G401 (cell line): ENCODE measurements at regions not wholly inside any gene's neighbourhood (a gene's known extent, or its start where the extent isn't known, plus 50 kb on each side); places are given as distances from the start of the nearest gene placed in this dataset.
A peak's percentile ranks its signal among the peaks of the same experiment; 100 is the strongest.
"Not testable (repeated sequence)": the region's sequence is repeated elsewhere in the genome, so short reads cannot be mapped to it uniquely, and the experiment has no call there.

Experiments
- DNase-seq: peaks from one replicate; pipeline ENCODE4 v3.0.0-alpha.2; 2015; ENCODE audit warnings: low spot score
- in situ Hi-C: cut with HindIII; loops from 2 replicates; pipeline ENCODE4 v1.10.0; 2016; ENCODE audit warnings: low sequenced_read_pairs, mixed read lengths

DNA sequence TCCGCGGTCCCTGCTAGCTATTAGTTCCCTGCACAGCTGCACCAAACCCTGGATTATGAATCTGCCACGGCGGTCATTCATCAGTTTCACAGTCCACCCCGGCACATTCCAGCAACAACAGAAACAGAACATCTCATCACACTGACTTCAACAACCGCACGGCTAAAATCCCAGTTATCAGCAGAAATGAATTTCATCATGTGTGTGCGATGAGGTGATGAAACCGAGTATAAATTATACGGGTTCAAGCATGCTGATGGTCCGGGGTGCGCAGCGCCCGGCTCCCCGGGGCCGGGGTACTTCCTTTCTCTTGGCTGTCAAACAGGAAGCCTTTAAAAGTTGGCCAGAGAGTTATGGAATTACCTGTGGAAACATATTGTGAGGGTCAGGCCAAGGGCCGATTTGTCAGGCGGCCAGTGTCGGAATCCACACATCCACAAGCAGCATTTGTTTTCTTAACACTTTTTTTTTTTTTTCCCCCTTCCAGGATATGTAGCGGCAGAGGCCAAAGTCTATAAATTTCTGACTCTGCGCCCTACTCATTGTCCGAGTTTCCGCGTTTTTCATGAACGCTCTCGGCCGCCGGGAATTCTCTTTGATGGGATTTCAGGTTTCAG, 420.9 kb upstream of the MGMT start:
- in situ Hi-C loops: no loop called here
- DNase-seq: no peak

DNA sequence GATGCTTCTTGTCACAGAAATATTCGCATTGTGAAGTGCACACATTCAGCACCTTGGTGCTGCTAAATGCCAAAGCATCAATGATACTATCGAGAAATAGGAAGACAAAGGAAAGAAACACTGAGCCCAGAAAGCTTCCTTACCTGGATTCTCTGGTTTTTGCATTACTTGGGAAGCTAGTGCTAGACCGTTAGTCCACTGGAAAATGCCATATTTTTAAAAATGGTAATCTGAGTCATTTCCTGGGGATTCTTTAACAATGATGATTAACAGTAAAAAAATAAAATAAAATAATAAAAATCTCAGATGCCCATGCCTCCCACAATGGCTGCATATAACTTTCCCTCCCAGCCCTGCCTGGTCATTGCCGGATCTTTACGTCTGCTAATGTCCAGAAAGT, 420.1 kb upstream of the MGMT start:
- DNase-seq: no peak
- in situ Hi-C loops: no loop called here

DNA sequence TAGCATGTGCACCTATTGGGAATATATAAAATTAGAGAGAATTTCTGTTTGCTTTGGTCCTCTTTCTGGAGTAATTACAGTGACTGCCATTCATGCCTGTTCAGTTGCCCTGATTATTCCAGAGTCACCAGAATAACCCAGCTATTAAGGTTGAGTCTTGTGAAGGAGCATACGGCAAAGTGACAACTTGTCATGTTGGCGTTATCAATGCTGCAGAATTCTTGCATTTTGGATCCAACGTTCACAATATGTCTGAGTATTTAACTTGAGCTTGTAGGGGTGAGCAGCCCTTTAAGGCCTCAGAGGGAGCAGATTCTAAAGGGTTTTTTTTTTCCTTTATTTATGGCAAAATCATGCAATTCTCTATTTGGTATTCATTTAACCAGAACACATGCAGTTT, 419.4 kb upstream of the MGMT start:
- in situ Hi-C loops: no loop called here
- no peak for DNase-seq

DNA sequence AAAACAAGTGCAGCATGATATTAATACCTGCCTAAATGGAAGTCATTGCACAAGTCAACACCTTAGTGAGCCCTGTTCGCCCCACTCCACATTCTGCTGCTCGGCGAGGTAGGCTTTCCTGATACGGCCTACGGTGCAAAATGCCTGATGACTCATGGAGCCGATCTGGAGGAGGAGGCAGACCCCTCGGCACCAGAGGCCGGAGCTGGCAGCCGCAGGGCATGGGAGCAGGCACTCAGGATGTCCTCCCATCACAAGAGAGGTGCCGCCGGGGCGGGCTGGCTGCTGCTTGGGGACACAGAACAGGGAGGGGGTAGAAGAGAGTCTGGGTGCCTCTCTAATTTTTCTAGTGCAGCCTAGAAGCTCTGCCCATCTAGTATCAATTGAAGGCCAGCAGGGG, 418.5 kb upstream of the MGMT start:
- no peak for DNase-seq
- in situ Hi-C loops: no loop called here

DNA sequence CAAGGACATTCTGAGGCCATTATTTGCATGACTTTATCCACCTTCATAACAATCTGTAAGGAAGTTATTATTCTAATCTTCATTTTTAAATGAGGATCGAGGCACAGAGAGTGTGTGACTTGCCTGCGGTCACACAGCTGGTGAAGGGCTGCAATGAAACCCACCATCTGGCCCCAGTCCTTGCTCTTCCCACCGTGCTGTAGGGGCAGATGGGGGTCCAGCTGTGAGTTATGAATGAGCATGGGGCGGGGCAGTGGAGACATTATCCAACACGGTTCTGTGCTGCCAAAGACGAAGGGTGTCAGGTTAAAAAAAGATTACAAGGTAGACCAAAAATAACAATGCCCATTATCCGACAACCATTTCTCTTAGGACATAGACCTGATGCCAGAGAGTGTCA, 417.5 kb upstream of the MGMT start:
- in situ Hi-C loops: no loop called here

DNA sequence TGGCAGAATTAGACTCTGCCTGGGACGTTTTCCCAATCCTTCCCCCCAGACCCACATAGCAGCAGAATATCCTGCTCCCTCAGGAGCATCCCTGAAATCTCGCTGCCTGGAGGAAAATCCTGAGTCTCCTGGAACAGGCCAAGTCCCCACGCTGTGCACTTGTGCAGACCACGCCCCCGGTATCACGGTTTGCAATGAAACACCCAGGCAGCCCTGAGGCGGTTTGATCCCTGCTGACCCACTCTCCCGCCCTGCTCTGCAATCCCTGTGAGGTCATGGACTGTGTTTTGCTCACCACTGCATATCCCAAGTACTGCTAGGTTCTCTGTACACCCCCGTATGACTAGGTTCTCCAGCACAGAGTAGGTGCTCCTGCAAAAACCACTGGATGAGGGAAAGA, 411.8 kb upstream of the MGMT start:
- DNase-seq: no peak
- in situ Hi-C loops: no loop called here

More for the DNA sequence above, 417.5 kb upstream of the MGMT start:
- DNase-seq: no peak

DNA sequence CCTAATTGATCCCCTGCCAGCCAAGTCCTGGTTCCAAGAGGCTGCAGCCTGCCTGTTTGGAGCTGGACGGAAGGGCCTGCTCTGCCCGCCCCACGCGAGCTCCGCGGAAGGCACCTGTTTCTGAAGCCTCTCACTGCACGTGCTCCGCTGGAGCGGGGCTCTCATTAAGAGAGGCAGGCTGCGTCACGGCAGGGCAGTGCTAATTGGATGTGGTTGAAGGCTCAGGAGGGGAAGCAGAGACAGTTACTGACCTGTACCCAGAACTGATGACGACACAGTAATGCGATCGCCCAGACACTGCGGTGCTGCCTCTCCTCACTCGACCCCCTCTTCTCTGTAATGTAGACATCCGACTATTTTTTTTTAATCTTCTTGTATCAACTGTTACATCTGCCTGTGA, 411.1 kb upstream of the MGMT start:
- DNase-seq: no peak
- in situ Hi-C loops: no loop called here

DNA sequence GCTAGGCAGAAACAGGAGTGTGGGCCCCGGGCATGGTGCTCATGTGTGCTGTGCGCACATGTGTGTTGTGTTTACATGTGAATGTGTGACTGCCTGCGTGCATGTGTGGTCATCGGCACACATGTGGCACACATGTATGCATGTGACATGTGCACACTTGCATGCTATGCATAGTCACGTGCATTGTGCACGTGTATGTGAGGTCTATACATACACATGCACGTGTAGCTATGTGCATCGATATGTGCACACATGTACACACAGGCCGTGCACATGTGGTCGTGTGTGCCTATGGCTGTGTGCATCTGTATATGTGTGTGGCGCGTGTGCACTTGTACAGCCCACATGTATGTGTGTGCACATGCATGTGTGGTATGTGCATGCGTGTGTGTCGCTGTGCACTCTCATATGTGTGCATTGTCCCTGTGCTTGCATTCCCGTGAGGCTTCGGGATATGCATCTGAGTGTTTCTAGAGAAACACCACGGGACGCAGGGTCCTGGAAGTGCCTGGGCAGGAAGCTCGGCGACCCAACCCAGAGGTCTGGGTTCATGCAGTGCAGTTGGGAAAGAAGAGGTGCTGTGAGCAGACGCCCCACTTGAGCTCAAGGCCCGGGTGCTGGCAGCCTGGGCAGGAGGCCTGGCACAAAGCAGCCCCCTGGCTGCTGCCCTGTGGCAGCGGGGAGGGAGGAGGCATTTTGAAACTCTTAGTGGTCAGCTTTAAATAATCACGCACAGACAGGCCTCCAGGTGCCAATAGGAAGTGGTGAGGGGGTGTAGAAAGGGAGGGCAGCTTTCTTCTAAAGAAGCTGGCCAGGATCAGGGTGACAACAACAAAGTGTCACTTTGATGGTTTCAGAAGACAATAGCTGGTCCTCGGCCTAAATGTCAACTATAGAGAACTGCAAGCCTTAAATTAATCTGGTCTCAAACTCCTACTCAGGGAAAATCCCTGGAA, 410.0 kb upstream of the MGMT start:
- in situ Hi-C loops: no loop called here
- DNase-seq: no peak

DNA sequence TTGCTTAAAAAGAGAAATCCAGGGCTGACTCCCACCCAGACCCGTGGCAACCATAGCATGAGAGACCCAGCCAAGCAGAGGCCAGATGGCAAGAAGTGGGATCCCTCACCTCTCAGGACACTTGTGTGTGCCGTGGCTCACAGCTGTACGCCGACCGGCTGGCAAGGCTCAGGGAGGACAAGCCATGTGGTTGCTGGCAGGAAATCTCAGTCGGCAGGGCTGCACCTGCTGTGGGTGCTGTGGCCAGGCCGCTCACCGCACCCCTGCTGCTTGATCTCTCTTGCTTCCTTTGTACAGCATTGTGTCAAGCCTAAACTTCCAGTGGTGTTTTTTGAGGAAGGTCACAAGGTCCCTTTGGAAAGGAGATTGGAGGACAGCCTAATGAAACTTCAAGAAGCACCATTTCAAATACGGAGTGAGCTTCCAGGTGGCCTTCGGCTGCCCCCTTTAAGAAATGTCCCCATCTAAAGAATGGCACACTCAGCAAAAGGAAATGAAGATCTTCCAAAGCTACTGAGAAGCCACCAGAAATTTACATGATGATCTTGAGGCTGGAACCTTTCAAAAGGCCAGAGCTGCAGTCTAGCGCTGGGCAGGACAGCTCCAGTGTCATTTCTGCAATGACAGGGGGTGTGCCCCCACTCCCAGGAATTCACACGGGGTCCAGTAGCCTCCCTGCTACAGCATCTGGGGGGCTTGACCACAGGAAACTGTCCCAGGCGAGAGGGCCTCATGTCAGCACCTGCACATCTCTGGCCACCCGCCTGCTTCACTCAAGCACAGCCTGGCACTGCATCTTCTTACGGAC, 409.0 kb upstream of the MGMT start:
- in situ Hi-C loops: no loop called here
- no peak for DNase-seq

DNA sequence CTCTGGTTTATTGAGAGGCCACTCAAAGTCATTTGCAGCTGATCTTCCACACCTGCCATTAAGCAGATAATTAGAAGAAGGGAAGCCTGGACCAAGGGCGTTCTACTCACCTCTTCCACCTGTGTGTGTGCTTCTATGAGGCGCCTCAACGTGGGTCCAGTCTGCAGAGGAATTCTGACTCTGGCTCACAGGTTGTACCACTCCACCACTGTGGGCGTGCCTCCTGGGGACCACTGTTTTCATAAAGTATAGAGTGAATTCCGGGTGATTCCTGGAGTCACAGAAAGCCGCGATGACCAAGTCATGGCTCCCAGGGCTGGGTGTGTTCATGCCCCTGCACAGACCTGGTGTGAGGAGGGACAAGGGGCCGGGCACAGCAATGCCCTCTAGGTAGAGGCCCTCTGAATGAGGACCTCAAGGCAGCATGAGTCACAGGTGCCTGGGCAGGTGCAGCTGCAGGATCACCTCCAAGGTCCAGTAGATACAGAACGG, 408.3 kb upstream of the MGMT start:
- no peak for DNase-seq
- in situ Hi-C loops: no loop called here

DNA sequence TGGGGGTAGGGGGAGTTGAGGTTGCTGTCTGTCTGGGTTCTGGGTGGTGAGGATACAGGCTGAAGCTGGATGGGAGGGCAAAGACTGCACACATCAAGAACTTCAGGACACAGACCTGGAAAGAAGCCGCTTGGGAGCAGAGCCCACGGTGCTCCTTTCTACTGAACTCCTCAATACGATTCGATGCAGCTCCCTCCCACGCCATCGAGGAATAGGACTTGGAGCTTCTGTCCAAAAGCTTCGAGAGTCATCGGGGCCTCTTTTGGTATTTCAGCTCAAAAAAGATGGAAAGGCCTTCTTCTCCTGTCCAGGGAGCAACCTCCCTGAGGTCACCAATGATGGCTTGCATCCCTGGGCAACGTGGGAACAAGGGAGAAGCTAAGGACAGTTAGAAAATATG, 407.1 kb upstream of the MGMT start:
- DNase-seq: no peak
- in situ Hi-C loops: no loop called here

DNA sequence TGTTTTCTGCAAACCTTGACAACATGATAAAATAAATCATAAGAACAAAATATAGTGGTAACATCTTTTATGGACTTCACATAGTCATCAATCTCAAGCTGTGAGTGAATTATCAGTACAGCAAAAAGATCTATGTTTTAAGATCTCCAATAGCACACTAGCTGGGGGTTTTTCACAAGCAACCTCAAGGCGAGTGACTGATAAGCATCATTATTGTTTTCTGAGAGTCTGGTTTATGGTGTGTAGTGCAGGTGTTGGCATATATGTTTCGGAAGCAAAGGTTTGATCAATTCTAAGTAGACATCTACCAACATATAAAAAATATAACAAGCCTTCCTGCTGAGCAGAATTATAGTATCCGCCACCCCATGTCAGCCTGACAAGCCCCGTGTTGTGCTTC, 403.8 kb upstream of the MGMT start:
- in situ Hi-C loops: no loop called here
- DNase-seq: no peak

DNA sequence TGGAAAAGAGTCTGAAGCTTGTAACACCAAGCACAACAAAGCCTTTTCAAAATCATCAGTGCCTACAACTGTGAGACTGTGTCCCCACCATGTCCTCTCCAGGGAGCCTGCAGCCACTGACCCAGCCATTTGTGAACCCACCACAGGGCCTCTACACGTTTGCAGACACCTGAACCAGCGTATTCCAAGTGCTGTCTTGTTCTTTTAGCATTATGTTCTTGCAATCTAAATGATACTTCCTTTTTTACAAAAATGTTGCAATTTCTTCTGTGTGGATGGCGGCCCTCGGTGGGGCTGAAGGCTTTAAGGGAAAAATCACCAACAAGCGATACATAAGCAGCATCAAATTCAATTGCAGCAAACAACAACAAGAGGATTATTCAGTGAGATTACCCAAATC, 403.2 kb upstream of the MGMT start:
- in situ Hi-C loops: no loop called here
- no peak for DNase-seq

DNA sequence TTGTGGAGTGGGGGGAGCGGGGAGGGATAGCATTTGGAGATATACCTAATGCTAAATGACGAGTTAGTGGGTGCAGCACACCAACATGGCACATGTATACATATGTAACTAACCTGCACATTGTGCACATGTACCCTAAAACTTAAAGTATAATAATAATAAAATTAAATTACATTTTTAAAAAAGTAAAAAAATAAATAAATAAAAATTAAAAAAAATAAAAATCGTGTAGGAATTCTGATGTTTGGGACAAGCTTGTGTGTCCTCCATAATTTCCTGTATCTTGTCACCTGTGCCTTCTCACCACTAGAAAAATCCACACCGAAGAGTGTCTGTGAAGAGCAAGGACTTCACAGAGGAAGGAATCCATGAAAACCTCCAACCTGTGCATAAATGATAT, 400.5 kb upstream of the MGMT start:
- in situ Hi-C loops: not testable (repeated sequence)

DNA sequence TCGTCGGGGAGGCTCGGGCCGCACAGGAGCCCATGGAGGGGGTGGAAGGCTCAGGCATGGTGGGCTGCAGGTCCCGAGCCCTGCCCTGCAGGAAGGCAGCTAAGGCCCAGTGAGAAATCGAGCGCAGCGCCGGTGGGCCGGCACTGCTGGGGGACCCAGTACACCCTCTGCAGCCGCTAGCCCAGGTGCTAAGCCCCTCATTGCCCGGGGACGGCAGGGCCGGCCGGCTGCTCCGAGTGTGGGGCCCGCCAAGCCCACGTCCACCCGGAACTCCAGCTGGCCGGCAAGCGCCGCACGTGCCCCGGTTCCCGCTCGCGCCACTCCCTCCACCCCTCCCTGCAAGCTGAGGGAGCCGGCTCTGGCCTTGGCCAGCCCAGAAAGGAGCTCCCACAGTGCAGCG, 395.6 kb upstream of the MGMT start:
- in situ Hi-C loops: not testable (repeated sequence)

More for the DNA sequence above, 400.5 kb upstream of the MGMT start:
- not testable (repeated sequence) for DNase-seq

DNA sequence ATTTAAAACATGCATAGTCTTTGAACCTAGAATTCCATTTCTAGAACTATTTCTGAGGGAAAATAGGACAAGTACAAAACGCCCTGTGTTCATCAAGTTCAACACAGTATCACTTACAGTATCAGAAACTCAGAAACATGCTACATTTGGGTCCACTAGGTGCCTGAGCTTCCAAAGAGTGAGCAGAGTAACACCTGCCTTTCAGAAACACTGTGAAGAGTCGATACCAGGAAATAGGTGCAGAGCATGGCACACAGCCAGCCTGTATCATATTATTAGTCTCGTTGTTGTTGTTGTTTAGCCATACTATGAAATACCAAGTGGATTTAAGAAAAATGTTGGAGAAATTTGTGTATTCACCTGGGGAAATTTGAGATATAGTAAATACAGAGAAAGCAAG, 392.1 kb upstream of the MGMT start:
- no peak for DNase-seq
- in situ Hi-C loops: no loop called here

More for the DNA sequence above, 395.6 kb upstream of the MGMT start:
- not testable (repeated sequence) for DNase-seq

DNA sequence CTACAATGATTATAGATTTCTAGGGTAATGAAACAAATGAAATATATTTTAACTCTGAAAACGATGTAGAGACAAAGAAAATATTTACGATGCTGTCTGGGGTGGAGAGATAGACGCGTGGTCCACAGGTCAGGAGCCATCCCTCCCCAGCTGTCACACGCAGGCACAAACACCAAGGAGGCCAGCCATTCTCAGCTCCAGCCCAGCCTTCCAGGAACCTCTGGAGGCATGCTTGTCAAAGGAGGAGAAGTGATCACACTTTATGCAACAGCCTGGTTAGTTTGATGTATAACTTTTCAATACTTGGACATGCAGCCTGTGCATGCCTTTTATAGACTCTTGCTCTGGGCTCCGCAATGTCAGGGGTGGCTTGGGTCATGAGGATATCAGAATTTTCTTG, 391.5 kb upstream of the MGMT start:
- in situ Hi-C loops: no loop called here
- DNase-seq: no peak

DNA sequence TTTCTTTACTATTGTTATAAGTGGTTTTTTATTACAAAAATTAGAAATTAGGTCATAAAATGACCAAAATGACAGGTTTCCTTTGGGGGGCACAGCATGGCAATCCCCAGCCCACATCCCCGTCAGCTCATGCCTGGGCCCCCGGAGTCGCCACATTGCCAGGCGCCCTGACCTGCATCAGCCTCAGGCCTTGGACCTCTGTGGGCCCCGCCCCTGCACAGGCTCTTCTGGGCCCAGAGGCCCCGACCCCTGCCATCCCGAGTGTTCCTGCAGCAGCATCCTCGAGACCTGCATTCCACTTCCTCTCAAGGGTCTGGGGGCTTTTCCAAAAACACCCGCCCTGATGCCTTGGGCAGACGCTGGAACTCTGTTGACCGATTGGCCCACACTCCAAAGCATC, 391.1 kb upstream of the MGMT start:
- no peak for DNase-seq
- in situ Hi-C loops: no loop called here

DNA sequence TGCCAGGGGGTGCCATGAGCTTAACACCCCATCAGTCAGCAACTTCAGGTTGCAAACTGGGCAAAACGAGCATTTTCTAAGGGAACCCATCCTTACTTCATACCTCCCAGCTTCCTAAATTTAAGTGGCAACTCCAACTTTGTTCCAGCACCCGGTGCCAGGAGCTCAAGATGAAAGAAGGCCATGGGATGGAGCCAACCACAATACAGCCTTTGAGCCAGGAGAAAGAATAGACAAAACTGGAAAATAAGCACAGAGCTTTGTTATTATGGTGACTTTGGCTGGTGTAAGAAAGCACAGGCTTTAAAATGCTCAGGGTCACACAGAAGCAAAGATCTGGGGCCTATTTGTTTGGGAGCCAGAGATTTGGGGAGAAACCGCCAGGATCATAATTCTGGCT, 388.7 kb upstream of the MGMT start:
- DNase-seq: peak; percentile 36
- in situ Hi-C loops: no loop called here

DNA sequence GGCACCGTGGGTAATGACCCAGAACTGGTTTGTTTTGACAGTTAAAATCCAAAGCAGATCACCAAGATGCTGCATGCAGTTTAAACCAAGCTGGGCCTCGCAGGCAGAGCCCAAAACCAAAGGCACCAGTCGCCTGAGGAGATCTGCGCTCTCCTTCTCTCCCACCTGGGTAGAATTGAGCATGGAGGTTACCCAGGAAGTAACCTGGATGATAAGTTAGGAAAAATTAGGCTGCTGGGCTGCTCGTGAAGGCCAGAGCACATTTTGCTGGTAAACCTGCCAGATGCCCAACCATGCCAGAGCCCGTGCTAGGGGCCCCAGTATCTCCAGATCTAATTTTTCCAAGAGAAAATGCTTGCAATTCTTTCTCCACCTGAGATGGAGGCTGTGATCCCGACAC, 388.3 kb upstream of the MGMT start:
- DNase-seq: no peak
- in situ Hi-C loops: no loop called here
